Breast epithelium (tissue), 3 donors: ENCODE measurements at regions not wholly inside any gene's neighbourhood (a gene's known extent, or its start where the extent isn't known, plus 50 kb on each side); places are given as distances from the start of the nearest gene placed in this dataset.

Source experiments
- CTCF ChIP-seq, 3 donors: fragments of 450-650 bp; IDR thresholded peaks; one replicate each; pipeline ENCODE4 v1.5.1; 2016 to 2017; ENCODE audit warnings: antibody characterized with exemption in 3 of 3, mild to moderate bottlenecking in 3 of 3, moderate library complexity in 3 of 3
- POLR2AphosphoS5 ChIP-seq, 3 donors: sonication (generic); formaldehyde crosslinking; IDR thresholded peaks; one replicate each; pipeline ENCODE4 v1.6.1; 2017; ENCODE audit warnings: antibody characterized with exemption in 3 of 3

GRCh38 chr18:73824671-73825070 is 323.0 kb downstream of the FBXO15 start:
- no peak for TF ChIP-seq POLR2AphosphoS5 (IDR thresholded peaks at IDR 0.05)
- no peak for TF ChIP-seq CTCF (IDR thresholded peaks at IDR 0.05)
